SH-SY5Y (cell line): ENCODE measurements at regions not wholly inside any gene's neighbourhood (a gene's known extent, or its start where the extent isn't known, plus 50 kb on each side); places are given as distances from the start of the nearest gene placed in this dataset.

Experiments used
- GATA2 ChIP-seq: IDR thresholded peaks from 2 replicates; pipeline ENCODE4 v1.6.1; 2011; ENCODE audit warnings: mild to moderate bottlenecking, low read depth, low read length
- GATA3 ChIP-seq: IDR thresholded peaks from 2 replicates; pipeline ENCODE4 v1.6.1; 2011; ENCODE audit warnings: low read depth, mild to moderate bottlenecking, low read length, moderate library complexity

DNA sequence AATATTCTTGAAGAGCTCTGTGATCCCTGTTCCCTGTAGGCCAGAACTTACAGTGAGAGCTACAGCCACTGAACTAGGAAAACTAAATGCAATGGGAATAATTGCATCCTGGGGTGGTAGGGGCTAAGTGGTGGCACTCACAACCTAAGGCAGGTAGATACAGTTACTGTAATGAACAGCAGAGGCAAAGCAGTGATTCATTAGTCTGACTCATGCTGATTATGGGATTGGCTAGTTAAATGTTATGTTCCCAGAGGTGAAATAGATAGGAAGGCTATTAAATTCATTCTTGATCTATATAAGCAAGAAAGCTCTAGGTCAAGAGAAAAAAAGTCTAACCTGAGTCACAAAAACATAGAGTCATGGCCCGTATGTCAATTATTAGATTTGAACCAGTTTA, 173.1 kb upstream of the MALRD1 start:
- TF ChIP-seq GATA2 (no peak), GATA3 (no peak)
